BE2C (cell line): ENCODE measurements at regions not wholly inside any gene's neighbourhood (a gene's known extent, or its start where the extent isn't known, plus 50 kb on each side); places are given as distances from the start of the nearest gene placed in this dataset.

Experiments
- DNase-seq: peaks from one replicate; pipeline ENCODE4 v3.0.0-alpha.2; 2020
- H3K27me3 ChIP-seq: fragments of 250-450 bp; sonication (Bioruptor Pico); 2 replicates; pipeline ENCODE4 v1.5.1; 2020; ENCODE audit warnings: mild to moderate bottlenecking
- H3K36me3 ChIP-seq: fragments of 250-450 bp; sonication (Bioruptor Pico); 2 replicates; pipeline ENCODE4 v1.5.1; 2020; ENCODE audit warnings: mild to moderate bottlenecking
- H3K4me1 ChIP-seq: fragments of 250-450 bp; sonication (Bioruptor Pico); 2 replicates; pipeline ENCODE4 v1.5.1; 2020
- H3K4me3 ChIP-seq: 2 replicates; pipeline ENCODE4 v1.5.1; 2011; ENCODE audit warnings: low read depth, low read length
- H3K9me3 ChIP-seq: fragments of 250-450 bp; sonication (Bioruptor Pico); 2 replicates; pipeline ENCODE4 v1.5.1; 2020
- CTCF ChIP-seq: IDR thresholded peaks from 2 replicates; pipeline ENCODE4 v1.5.1; 2012; ENCODE audit warnings: mild to moderate bottlenecking, low read depth, low read length

GRCh38 chr3:132254076-132254755 is 63.0 kb upstream of the ACP3 start:
- TF ChIP-seq CTCF: no peak
- Histone ChIP-seq H3K4me1 (no peaks in the 10 kb centered on the region), H3K9me3 (no peaks in the 10 kb centered on the region), H3K27me3 (peaks cover 6% of the 10 kb centered on the region; the same call in 1 of the 2 replicates), H3K4me3 (no peak overlapping the region), H3K36me3 (no peaks in the 10 kb centered on the region)
- DNase-seq: no peak

- Histone ChIP-seq H3K9me3 (no peaks in the 10 kb centered on the region), H3K36me3 (no peaks in the 10 kb centered on the region), H3K4me1 (no peaks in the 10 kb centered on the region), H3K4me3 (no peak overlapping the region), H3K27me3 (peaks cover 6% of the 10 kb centered on the region; the same call in 1 of the 2 replicates)
- DNase-seq: no peak
- TF ChIP-seq CTCF: no peak
Measured at GRCh38 chr3:132255041-132255745, 62.0 kb upstream of the ACP3 start.

- Histone ChIP-seq H3K36me3 (no peaks in the 10 kb centered on the region), H3K4me3 (no peak overlapping the region), H3K27me3 (peaks cover 6% of the 10 kb centered on the region; the same call in 1 of the 2 replicates), H3K9me3 (no peaks in the 10 kb centered on the region), H3K4me1 (no peaks in the 10 kb centered on the region)
- peak; percentile 48 for DNase-seq
- peak; percentile 73 for TF ChIP-seq CTCF
Measured at GRCh38 chr3:132256989-132257388, 60.2 kb upstream of the ACP3 start.

GRCh38 chr3:132261506-132261905 is 55.7 kb upstream of the ACP3 start:
- TF ChIP-seq CTCF: no peak
- peaks cover 6% of the 10 kb centered on the region; the same call in 1 of the 2 replicates for H3K27me3 ChIP-seq

GRCh38 chr3:132262305-132262704 is 54.9 kb upstream of the ACP3 start:
- H3K4me1 ChIP-seq: no peaks in the 10 kb centered on the region
- H3K27me3 ChIP-seq: peaks cover 6% of the 10 kb centered on the region; the same call in 1 of the 2 replicates
- H3K36me3 ChIP-seq: no peaks in the 10 kb centered on the region
- no peak for DNase-seq
- no peaks in the 10 kb centered on the region for H3K9me3 ChIP-seq
- H3K4me3 ChIP-seq: no peak overlapping the region
- TF ChIP-seq CTCF: no peak

More at GRCh38 chr3:132261506-132261905, 55.7 kb upstream of the ACP3 start:
- H3K9me3 ChIP-seq: no peaks in the 10 kb centered on the region
- H3K4me3 ChIP-seq: no peak overlapping the region
- no peaks in the 10 kb centered on the region for H3K36me3 ChIP-seq
- no peak for DNase-seq
- no peaks in the 10 kb centered on the region for H3K4me1 ChIP-seq

GRCh38 chr3:132262956-132263355 is 54.3 kb upstream of the ACP3 start:
- no peak for DNase-seq
- no peak for TF ChIP-seq CTCF
- Histone ChIP-seq H3K9me3 (no peaks in the 10 kb centered on the region), H3K4me1 (no peaks in the 10 kb centered on the region), H3K27me3 (peaks cover 6% of the 10 kb centered on the region; the same call in 1 of the 2 replicates), H3K4me3 (no peak overlapping the region), H3K36me3 (no peaks in the 10 kb centered on the region)
